ENCODE measurements at regions not wholly inside any gene's neighbourhood (a gene's known extent, or its start where the extent isn't known, plus 50 kb on each side); places are given as distances from the start of the nearest gene placed in this dataset.

- H3K4me3 ChIP-seq, result no peak overlapping the region
- H3K4me2 ChIP-seq, result peak overlapping the region; percentile 62
- peaks cover 31% of the 10 kb centered on the region for H3K4me1 ChIP-seq (ENCODE audit: insufficient read depth)
- no peaks in the 10 kb centered on the region for H4K20me1 ChIP-seq (ENCODE audit: insufficient read depth, poor library complexity, severe bottlenecking)
- peak overlapping the region; percentile 15 for H2AFZ ChIP-seq
- H3K79me2 ChIP-seq, result no peaks in the 10 kb centered on the region
- peak; percentile 25 for DNase-seq (ENCODE audit: low spot score)
- H3K27me3 ChIP-seq, result no peaks in the 10 kb centered on the region
- H3K36me3 ChIP-seq (replicated peaks; ENCODE audit: insufficient read depth, low read depth), result no peaks in the 10 kb centered on the region
- H3K9me3 ChIP-seq (ENCODE audit: low read depth), result no peaks in the 10 kb centered on the region
- TF ChIP-seq EZH2 (IDR thresholded peaks at IDR 0.05; ENCODE audit: borderline replicate concordance) (no peak), EZH2phosphoT487 (IDR thresholded peaks at IDR 0.05; ENCODE audit: low read depth, severe bottlenecking, unreplicated experiment) (no peak), CTCF (IDR thresholded peaks at IDR 0.05; ENCODE audit: poor library complexity) (no peak)
- H3K9me2 ChIP-seq (replicated peaks; ENCODE audit: insufficient read depth), result no peaks in the 10 kb centered on the region
- 26% methylated on average over 8 of the region's 8 CpGs for whole genome bisulfite sequencing (ENCODE audit: low lambda C conversion rate, missing lambda C conversion rate)
- H3K27ac ChIP-seq, result peak overlapping the region; percentile 83
Measured at GRCh38 chr9:90331826-90332575, 310.6 kb downstream of the DIRAS2 start.

- Histone ChIP-seq H3K4me1 (ENCODE audit: insufficient read depth) (peaks cover 31% of the 10 kb centered on the region), H3K27ac (peak overlapping the region; percentile 83), H2AFZ (peak overlapping the region; percentile 11), H3K9me3 (ENCODE audit: low read depth) (no peaks in the 10 kb centered on the region), H3K79me2 (no peaks in the 10 kb centered on the region), H3K9me2 (replicated peaks; ENCODE audit: insufficient read depth) (no peaks in the 10 kb centered on the region), H3K27me3 (no peaks in the 10 kb centered on the region), H4K20me1 (ENCODE audit: insufficient read depth, poor library complexity, severe bottlenecking) (no peaks in the 10 kb centered on the region), H3K4me3 (no peak overlapping the region), H3K36me3 (replicated peaks; ENCODE audit: insufficient read depth, low read depth) (no peaks in the 10 kb centered on the region), H3K4me2 (peak overlapping the region; percentile 42)
- no peak for DNase-seq (ENCODE audit: low spot score)
- WGBS (ENCODE audit: low lambda C conversion rate, missing lambda C conversion rate), result 32% methylated on average over 2 of the region's 2 CpGs
- TF ChIP-seq CTCF (IDR thresholded peaks at IDR 0.05; ENCODE audit: poor library complexity) (no peak), EZH2 (IDR thresholded peaks at IDR 0.05; ENCODE audit: borderline replicate concordance) (no peak), EZH2phosphoT487 (IDR thresholded peaks at IDR 0.05; ENCODE audit: low read depth, severe bottlenecking, unreplicated experiment) (no peak)
Measured at GRCh38 chr9:90333226-90333625, 309.4 kb downstream of the DIRAS2 start.

- Histone ChIP-seq H3K4me1 (ENCODE audit: insufficient read depth) (no peaks in the 10 kb centered on the region), H3K27ac (no peak overlapping the region), H3K4me3 (no peak overlapping the region), H3K9me3 (ENCODE audit: low read depth) (no peaks in the 10 kb centered on the region), H3K27me3 (no peaks in the 10 kb centered on the region), H3K9me2 (replicated peaks; ENCODE audit: insufficient read depth) (no peaks in the 10 kb centered on the region), H3K79me2 (no peaks in the 10 kb centered on the region), H3K4me2 (no peak overlapping the region), H3K36me3 (replicated peaks; ENCODE audit: insufficient read depth, low read depth) (no peaks in the 10 kb centered on the region), H4K20me1 (ENCODE audit: insufficient read depth, poor library complexity, severe bottlenecking) (no peaks in the 10 kb centered on the region), H2AFZ (no peak overlapping the region)
- TF ChIP-seq EZH2 (IDR thresholded peaks at IDR 0.05; ENCODE audit: borderline replicate concordance) (no peak), EZH2phosphoT487 (IDR thresholded peaks at IDR 0.05; ENCODE audit: low read depth, severe bottlenecking, unreplicated experiment) (no peak), CTCF (IDR thresholded peaks at IDR 0.05; ENCODE audit: poor library complexity) (no peak)
- DNase-seq (ENCODE audit: low spot score), result peak; percentile 40
Measured at GRCh38 chr9:90340421-90340820, 302.2 kb downstream of the DIRAS2 start.

Measured in hepatocyte (in vitro differentiated cells).